Body of pancreas (tissue), 4 donors: ENCODE measurements at regions not wholly inside any gene's neighbourhood (a gene's known extent, or its start where the extent isn't known, plus 50 kb on each side); places are given as distances from the start of the nearest gene placed in this dataset.
"Not testable (repeated sequence)": the region's sequence is repeated elsewhere in the genome, so short reads cannot be mapped to it uniquely, and the experiment has no call there.

Experiments used
- POLR2A ChIP-seq, 3 donors: fragments of 450-650 bp; IDR thresholded peaks; one replicate each; pipeline ENCODE4 v1.6.1; 2016; ENCODE audit warnings: antibody characterized with exemption in 3 of 3, mild to moderate bottlenecking in 2 of 3
- TF ChIP-seq, protein P1 (sequence below), 7 experiments: fragments of 450-650 bp in 4 of 7; fragments of 200-600 bp in 3 of 7; sonication (generic) in 3 of 7; IDR thresholded peaks; one replicate each; pipeline ENCODE4 v1.5.1; 2016 to 2019; ENCODE audit warnings: antibody characterized with exemption in 7 of 7

DNA sequence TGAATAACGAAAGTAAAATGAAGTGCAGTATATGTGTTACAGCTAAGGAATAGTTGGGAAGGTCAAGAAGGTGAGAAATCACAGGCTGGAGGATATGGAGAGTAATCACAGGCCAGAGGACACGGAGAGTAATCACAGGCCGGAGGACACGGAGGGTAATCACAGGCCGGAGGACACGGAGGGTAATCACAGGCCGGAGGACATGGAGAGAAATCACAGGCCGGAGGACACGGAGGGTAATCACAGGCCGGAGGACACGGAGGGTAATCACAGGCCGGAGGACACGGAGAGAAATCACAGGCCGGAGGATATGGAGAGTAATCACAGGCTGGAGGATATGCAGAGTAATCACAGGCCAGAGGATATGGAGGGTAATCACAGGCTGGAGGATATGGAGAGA, 121.8 kb downstream of the BRMS1L start:
- TF ChIP-seq, protein P1, sequence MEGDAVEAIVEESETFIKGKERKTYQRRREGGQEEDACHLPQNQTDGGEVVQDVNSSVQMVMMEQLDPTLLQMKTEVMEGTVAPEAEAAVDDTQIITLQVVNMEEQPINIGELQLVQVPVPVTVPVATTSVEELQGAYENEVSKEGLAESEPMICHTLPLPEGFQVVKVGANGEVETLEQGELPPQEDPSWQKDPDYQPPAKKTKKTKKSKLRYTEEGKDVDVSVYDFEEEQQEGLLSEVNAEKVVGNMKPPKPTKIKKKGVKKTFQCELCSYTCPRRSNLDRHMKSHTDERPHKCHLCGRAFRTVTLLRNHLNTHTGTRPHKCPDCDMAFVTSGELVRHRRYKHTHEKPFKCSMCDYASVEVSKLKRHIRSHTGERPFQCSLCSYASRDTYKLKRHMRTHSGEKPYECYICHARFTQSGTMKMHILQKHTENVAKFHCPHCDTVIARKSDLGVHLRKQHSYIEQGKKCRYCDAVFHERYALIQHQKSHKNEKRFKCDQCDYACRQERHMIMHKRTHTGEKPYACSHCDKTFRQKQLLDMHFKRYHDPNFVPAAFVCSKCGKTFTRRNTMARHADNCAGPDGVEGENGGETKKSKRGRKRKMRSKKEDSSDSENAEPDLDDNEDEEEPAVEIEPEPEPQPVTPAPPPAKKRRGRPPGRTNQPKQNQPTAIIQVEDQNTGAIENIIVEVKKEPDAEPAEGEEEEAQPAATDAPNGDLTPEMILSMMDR (IDR thresholded peaks at IDR 0.05): not testable (repeated sequence)
- TF ChIP-seq POLR2A (IDR thresholded peaks at IDR 0.05): not testable (repeated sequence)
